Epidermal melanocyte (primary cell): ENCODE measurements at regions not wholly inside any gene's neighbourhood (a gene's known extent, or its start where the extent isn't known, plus 50 kb on each side); places are given as distances from the start of the nearest gene placed in this dataset.
"Not testable (repeated sequence)": the region's sequence is repeated elsewhere in the genome, so short reads cannot be mapped to it uniquely, and the experiment has no call there.

ENCODE experiments used
- DNase-seq: peaks from one replicate; pipeline ENCODE4 v3.0.0; 2011; ENCODE audit warnings: low spot score; ENCODE audit not compliant: insufficient read length

GRCh38 chr17:72571813-72572396, 451.1 kb downstream of the SOX9 start:
- no peak for DNase-seq

- no peak for DNase-seq
Observed at GRCh38 chr17:72572604-72573491, 452.0 kb downstream of the SOX9 start.

DNA sequence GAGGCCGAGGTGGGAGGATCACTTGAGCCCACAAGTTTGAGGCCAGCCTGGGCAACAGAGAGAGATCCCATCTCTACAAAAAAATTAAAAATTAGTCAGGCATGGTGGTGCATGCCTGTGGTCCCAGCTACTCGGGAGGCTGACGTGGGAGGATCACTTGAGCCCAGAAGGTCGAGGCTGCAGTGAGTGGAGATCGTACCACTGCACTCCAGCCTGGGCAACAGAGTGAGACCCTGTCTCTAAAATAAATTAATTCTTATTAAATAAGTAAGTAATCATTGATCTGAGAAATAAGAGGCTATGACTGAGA, 452.6 kb downstream of the SOX9 start:
- DNase-seq = not testable (repeated sequence)

- no peak for DNase-seq
Observed at GRCh38 chr17:72574675-72575510, 454.1 kb downstream of the SOX9 start.

DNA sequence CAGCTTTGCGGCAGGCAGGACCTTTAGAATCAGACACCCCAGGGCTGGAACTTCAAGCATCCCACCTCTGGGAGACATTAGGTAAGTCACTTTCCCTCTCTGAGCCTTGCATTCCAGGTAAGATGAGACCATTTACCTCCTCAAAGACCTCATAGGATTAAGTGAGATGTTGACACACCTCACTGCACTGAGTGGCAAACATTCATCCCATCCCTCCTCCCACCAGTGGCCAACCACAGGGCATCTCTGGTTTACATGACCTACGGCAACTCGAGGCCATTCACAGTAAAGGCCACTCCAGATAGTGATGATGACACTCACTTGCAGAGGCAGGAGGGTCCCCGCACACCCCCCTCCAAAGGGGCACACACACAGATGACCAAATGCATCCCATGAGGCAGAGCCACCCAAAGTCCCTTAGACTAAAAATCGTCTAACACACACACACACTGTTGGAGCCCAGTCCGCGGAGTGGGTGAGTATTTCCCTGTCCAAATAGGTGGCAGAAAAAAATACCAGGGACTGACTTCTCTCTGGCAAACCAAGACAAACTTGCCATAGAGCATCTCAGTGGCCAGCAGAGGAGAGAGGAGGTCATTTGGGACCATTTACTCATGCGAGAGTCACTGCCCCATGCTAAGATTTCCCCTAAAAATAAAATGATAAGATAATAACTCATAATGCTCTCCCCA, 454.9 kb downstream of the SOX9 start:
- no peak for DNase-seq

GRCh38 chr17:72576289-72576759, 455.5 kb downstream of the SOX9 start:
- peak; percentile 53 for DNase-seq

GRCh38 chr17:72578817-72579470, 458.1 kb downstream of the SOX9 start:
- DNase-seq = peak; percentile 38

GRCh38 chr17:72579990-72580320, 459.1 kb downstream of the SOX9 start:
- no peak for DNase-seq

DNA sequence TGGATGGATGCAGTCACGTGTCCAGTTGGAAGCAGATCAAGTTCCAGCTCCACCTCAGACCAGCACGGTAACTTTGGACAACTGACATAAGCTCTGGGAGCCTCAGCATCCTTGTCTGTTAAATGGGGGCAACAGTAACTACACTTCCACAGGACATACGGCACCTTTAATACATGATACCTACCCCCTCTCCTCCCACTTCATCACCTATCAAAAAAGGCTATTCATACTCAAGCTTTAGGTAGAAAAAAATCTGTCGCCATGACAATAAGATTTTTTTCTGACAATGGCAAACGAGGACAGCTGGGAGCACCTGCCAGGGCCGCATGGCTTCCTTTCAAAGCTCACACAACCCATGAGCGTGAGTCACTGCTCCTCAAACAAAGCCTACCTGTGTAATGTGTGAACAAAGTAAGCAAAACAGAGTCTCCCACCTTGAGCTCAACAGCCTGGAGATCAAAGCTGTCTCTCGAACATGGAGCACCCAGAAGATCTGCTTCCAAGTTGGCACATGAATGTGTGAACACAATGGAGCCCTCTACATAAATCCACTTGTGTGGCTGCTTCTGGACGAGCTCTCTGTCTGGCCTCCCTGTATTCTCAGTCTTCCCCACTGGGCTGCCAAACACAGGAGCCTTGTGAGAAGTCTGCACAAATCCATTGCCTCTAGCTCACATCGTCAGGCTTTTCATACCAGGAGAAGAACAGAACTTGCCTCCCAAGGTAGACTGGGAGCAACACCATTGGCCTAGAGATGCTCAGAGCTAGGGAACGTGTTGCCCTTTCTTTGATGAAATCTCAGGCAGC, 459.7 kb downstream of the SOX9 start:
- no peak for DNase-seq

DNA sequence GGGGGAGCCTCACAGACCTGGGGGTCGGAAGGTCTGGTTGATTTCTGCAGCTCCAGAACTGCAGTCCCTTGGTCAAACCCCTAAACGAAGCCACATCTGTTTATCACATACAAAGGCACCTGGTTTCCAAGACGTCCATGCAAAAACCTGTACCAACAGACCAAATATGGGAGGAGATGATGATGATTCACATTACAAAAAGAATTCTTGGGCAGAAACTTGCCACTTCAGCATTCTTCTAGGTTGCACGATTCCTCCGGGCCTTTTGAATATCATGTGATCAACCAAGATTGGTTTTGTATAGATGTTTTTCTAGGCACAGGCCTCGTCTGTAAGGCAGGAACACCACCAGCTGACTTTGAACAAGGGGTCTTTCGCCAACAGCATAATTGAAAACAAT, 466.3 kb downstream of the SOX9 start:
- no peak for DNase-seq

DNA sequence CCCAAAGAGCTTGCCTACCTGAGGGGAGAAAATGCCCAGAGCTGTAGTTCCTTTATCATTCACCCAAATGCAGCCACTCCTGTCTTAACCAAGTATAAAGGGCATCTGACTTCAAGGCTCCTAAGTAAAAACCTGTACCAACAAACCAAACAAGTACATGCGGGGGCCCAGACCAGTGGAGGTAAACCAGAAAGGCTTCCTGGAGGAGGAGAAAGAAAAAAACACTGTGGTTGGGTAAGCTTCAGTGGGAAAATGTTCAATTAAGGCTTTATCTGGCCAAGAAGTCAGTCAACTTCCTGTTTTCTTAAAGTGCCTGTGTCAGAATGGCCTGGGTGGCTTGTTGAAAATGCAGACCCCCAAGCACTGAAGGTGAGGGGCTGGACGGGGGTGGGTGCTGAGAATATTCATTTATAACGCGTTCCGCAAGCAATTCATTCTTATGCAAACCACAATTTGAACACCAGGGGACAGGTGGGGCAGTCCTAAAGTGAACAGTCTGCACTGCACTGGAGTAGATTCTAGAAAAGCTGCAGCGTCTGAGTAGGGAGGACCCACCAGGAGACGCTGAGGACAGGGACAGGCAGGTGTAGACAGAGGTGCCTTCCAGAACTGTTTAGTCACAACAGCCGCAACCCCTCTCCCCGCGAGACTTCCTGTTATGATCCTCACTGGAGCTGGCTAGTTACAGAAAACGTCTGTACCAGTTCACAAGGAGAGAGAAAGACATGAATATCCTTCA, 467.1 kb downstream of the SOX9 start:
- DNase-seq = no peak

DNA sequence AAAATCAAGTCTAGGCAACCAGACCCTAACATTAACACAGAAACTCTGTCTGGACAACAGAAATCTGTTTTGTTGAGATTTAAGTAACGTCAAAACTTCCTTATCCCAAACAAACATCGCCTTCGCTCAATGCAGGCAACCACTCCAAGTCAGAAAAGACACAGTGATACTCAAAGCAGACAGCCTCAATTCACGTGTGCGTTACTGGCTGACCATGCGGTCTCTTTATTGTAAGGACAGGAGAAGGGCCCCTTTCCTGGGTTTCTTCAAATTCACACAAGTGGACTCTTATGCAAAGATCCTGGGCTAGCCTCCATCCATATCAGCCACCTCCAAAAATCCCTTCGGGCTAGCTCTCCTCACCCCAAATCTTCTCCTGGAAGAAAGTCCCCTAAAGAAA, 467.7 kb downstream of the SOX9 start:
- DNase-seq = no peak

DNA sequence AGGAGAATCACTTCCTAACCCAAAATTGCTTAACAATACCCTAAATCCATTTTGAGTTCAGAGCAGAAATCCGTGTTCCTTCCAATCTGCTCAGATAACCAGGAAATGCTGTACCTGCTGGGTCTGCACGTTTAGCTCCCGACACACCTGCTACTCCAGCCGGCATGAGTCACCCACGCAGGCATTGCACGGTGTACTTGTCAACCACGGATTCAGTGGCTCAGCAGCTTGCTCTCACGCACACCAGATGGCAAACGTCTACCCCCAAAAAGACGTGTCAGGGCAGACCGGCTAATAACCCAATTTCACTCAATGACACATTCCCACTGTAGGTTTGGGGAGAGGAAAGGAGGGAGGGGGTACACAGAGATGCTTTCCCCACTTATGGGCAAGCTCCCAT, 468.1 kb downstream of the SOX9 start:
- no peak for DNase-seq

- no peak for DNase-seq
Observed at GRCh38 chr17:72590382-72590781, 469.6 kb downstream of the SOX9 start.

- no peak for DNase-seq
Observed at GRCh38 chr17:72590882-72591281, 470.1 kb downstream of the SOX9 start.

DNA sequence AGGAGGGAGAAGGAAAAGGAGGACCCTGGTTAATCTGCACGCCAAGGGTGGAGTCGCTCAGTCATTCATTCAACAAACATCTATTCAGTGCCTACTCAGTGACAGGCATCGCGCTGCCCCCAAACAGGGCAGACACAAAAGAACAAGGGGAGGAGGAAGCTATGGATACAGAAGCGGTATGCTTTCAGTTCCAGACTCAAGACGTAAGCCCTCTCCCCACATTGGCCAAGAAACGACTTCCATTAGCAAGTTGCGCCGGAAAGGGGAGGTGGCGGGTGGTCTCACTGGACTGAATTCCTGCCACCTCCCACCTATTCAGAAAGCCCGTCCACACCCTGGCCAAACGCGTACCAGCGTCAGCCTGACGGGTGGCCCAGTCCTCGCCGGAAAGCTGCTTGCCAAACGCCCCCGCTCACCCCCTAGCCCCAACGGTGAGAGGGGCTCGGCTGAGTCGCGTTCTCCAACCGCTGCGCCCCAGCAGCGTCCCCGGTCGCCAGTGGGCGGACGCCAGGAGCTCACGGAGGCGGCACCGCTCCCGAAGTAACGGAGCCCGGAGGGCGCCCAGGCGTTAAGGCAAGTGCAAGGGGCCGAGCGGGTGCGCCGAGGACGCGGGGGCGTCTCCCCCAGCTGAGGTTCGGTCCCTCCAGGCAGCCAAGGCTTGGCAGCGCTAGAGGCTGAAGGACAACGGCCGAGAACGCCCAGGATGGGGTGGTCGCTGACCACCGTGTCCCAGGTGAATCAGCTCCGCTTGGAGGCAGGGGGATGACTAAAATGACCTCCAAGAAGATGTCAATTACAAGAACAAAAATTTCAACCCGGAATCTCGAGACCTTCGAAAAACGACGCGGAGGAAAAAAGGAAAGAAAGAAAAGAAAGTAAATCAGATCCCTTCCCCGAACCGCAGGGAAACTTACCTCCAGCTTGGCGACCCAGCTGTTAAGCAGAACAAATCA, 470.7 kb downstream of the SOX9 start:
- no peak for DNase-seq

DNA sequence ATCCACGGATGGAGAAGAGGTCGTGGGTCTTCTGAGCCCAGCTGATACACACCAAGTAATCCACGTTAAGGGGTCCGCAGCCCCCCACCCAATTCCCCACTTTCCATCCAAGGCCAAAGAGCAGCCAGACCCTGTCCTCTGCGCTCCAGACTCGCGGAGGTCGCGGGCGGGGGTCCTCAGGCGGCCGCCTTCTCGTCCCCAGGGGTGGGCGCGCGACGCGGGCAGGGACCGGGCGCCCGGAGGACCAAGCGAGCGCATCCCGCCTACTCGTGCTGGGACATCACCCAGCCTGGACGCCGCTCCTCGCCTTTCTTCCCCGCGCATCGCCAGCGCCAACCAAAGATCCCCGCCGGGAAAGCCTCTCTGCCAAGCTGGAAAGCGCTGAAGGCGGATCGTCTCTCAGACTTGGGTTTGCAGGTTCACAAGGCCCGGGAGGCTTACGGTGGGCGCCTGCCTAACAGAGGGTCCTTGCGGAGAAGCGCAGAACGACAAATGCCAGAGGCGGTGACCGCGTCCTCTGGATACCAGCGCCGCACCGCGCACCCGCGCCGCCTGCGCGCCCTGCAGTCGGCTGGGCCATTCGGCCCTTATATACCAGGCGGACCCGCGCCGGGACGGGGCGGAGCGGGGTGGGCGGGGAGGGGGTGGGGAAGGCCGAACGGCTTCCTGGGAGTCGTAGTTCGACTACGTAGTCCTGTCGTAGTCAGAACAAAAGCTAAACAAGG, 471.6 kb downstream of the SOX9 start:
- peak; percentile 93 for DNase-seq

DNA sequence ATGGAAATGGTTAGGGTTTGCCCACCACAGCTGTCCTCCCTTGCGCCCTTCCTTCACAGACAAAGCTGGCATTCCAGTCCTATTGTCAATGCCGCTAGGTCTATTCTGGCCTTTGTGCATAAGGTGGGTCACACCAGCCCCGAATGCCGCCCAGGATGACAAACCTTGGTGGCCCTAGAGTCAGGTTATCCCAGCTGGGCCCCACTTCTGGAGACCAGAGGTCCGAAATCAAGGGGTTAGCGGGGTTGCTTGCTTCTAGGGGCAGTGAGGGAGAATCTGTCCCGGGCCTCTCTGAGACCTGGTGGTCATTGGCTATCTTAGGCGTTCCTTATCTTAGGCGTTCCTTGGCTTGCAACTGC, 472.1 kb downstream of the SOX9 start:
- DNase-seq = no peak
